ENCODE measurements at regions not wholly inside any gene's neighbourhood (a gene's known extent, or its start where the extent isn't known, plus 50 kb on each side); places are given as distances from the start of the nearest gene placed in this dataset.

DNA sequence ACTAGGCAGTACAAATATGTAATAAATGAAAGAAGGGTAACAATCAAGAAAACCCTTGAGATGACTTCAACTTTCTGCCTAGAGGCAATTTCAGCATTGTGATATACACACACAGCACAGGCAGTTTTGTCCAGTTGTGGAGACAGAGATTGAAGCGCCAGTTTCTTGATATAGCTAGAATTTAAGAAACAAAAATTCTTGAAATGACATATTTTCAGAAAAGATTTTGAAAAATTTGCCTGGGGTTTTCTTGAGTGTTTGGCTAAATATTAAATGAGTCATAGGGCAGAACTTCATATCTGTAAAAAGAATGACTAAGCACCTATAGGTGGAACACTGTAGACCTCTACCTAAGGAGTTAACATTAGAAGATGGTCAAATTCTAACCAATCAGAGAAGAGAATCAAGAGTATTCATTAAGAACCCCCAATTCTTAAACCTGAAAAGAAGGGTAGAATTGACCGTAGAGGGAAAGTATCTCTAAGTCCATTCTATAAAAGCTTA lies 1266.8 kb upstream of the TMEFF2 start:
- CTCF ChIA-PET (ENCODE audit: unreplicated experiment): no interaction called here
- Histone ChIP-seq H3K4me1 (ENCODE audit: insufficient read depth, low read length, poor library complexity, severe bottlenecking) (no peaks in the 10 kb centered on the region), H3K9me3 (ENCODE audit: low read length) (no peaks in the 10 kb centered on the region), H3K36me3 (ENCODE audit: insufficient read depth, low read length) (no peaks in the 10 kb centered on the region), H3K27ac (ENCODE audit: low read depth, low read length, poor library complexity, severe bottlenecking) (no peak overlapping the region), H3K9me2 (ENCODE audit: insufficient read depth, low read length) (no peaks in the 10 kb centered on the region), H3K4me2 (ENCODE audit: low read length) (no peak overlapping the region), H4K20me1 (ENCODE audit: insufficient read depth, low read length) (no peaks in the 10 kb centered on the region), H3K4me3 (ENCODE audit: low read depth, low read length, poor library complexity, severe bottlenecking) (no peak overlapping the region), H2AFZ (ENCODE audit: low read length) (no peak overlapping the region), H3K79me2 (ENCODE audit: insufficient read depth, low read depth, low read length) (no peaks in the 10 kb centered on the region)
- intact Hi-C loops (cut with micrococcal nuclease; ENCODE audit: unreplicated experiment): no loop called here
- POLR2A ChIA-PET: interaction anchor here (1.0 kb wide), 1 partner anchor 240 kb away, joined by 3 read pairs; no protein-coding TSS in a partner anchor
- no TSS peak for BruUV-seq (replicated peaks)
- DNase-seq (ENCODE audit: low spot score): no peak
- TF ChIP-seq, protein P1, sequence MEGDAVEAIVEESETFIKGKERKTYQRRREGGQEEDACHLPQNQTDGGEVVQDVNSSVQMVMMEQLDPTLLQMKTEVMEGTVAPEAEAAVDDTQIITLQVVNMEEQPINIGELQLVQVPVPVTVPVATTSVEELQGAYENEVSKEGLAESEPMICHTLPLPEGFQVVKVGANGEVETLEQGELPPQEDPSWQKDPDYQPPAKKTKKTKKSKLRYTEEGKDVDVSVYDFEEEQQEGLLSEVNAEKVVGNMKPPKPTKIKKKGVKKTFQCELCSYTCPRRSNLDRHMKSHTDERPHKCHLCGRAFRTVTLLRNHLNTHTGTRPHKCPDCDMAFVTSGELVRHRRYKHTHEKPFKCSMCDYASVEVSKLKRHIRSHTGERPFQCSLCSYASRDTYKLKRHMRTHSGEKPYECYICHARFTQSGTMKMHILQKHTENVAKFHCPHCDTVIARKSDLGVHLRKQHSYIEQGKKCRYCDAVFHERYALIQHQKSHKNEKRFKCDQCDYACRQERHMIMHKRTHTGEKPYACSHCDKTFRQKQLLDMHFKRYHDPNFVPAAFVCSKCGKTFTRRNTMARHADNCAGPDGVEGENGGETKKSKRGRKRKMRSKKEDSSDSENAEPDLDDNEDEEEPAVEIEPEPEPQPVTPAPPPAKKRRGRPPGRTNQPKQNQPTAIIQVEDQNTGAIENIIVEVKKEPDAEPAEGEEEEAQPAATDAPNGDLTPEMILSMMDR (conservative IDR thresholded peaks at IDR 0.05; ENCODE audit: low read length): no peak
- no peak for TF ChIP-seq EZH2phosphoT487 (IDR thresholded peaks at IDR 0.05; ENCODE audit: borderline replicate concordance, low read depth, low read length)

DNA sequence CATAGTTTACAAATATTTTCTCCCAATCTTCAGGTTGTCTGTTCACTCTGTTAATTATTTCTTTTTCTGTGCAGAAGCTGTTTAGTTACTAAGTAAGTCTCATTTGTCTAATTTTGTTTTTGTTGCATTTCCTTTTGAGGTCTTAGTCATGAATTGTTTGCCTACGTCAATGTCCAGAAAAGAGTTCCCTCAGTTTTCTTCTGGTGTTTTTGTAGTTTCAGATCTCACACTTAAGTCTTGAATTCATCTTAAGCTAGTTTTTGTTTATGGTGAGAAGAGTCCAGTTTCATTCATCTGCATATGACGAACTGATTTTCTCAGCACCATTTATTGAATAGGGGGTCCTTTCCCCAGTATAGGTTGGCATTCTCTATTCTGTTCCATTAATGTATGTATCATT lies 1252.2 kb upstream of the TMEFF2 start:
- Histone ChIP-seq H4K20me1 (ENCODE audit: insufficient read depth, low read length) (no peaks in the 10 kb centered on the region), H3K4me2 (ENCODE audit: low read length) (no peak overlapping the region), H3K4me1 (ENCODE audit: insufficient read depth, low read length, poor library complexity, severe bottlenecking) (no peaks in the 10 kb centered on the region), H3K27ac (ENCODE audit: low read depth, low read length, poor library complexity, severe bottlenecking) (no peak overlapping the region), H3K36me3 (ENCODE audit: insufficient read depth, low read length) (no peaks in the 10 kb centered on the region), H3K79me2 (ENCODE audit: insufficient read depth, low read depth, low read length) (no peaks in the 10 kb centered on the region), H2AFZ (ENCODE audit: low read length) (no peak overlapping the region), H3K9me2 (ENCODE audit: insufficient read depth, low read length) (no peaks in the 10 kb centered on the region), H3K4me3 (ENCODE audit: low read depth, low read length, poor library complexity, severe bottlenecking) (no peak overlapping the region), H3K9me3 (ENCODE audit: low read length) (no peaks in the 10 kb centered on the region)
- no peak for DNase-seq (ENCODE audit: low spot score)
- ChIA-PET CTCF (ENCODE audit: unreplicated experiment) (no interaction called here), POLR2A (no interaction called here)
- intact Hi-C loops (cut with micrococcal nuclease; ENCODE audit: unreplicated experiment): no loop called here
- TF ChIP-seq EZH2phosphoT487 (IDR thresholded peaks at IDR 0.05; ENCODE audit: borderline replicate concordance, low read depth, low read length): no peak
- TF ChIP-seq, protein P1 (conservative IDR thresholded peaks at IDR 0.05; ENCODE audit: low read length): no peak
- no TSS peak for BruUV-seq (replicated peaks)

DNA sequence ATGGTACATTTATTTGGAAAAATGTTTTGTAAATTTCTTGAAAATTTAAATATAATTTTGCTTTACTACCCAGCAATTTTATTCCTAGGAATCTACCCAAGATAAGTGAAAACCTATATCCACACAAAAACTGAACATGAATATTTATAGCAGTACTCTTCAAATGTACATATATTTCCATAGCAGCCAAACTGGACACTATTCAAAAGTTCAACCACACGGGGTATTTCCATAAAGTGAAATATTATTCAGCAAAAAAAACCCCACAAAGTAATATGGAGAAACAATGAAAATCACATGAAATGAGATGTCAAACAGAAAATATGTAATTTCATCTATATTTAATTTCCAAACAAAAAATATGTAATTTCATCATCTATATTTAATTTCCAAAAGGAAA lies 1247.6 kb upstream of the TMEFF2 start:
- Histone ChIP-seq H4K20me1 (ENCODE audit: insufficient read depth, low read length) (no peaks in the 10 kb centered on the region), H3K9me3 (ENCODE audit: low read length) (no peaks in the 10 kb centered on the region), H3K79me2 (ENCODE audit: insufficient read depth, low read depth, low read length) (no peaks in the 10 kb centered on the region), H3K27ac (ENCODE audit: low read depth, low read length, poor library complexity, severe bottlenecking) (no peak overlapping the region), H2AFZ (ENCODE audit: low read length) (no peak overlapping the region), H3K4me3 (ENCODE audit: low read depth, low read length, poor library complexity, severe bottlenecking) (no peak overlapping the region), H3K9me2 (ENCODE audit: insufficient read depth, low read length) (no peaks in the 10 kb centered on the region), H3K36me3 (ENCODE audit: insufficient read depth, low read length) (no peaks in the 10 kb centered on the region), H3K4me1 (ENCODE audit: insufficient read depth, low read length, poor library complexity, severe bottlenecking) (no peaks in the 10 kb centered on the region), H3K4me2 (ENCODE audit: low read length) (no peak overlapping the region)
- BruUV-seq (replicated peaks): no TSS peak
- no peak for DNase-seq (ENCODE audit: low spot score)
- TF ChIP-seq, protein P1 (conservative IDR thresholded peaks at IDR 0.05; ENCODE audit: low read length): no peak
- TF ChIP-seq EZH2phosphoT487 (IDR thresholded peaks at IDR 0.05; ENCODE audit: borderline replicate concordance, low read depth, low read length): no peak
- intact Hi-C loops (cut with micrococcal nuclease; ENCODE audit: unreplicated experiment): no loop called here
- ChIA-PET CTCF (ENCODE audit: unreplicated experiment) (no interaction called here), POLR2A (no interaction called here)
